Kasumi-1 (cell line): ENCODE measurements at regions not wholly inside any gene's neighbourhood (a gene's known extent, or its start where the extent isn't known, plus 50 kb on each side); places are given as distances from the start of the nearest gene placed in this dataset.
"Not testable (repeated sequence)": the region's sequence is repeated elsewhere in the genome, so short reads cannot be mapped to it uniquely, and the experiment has no call there.

ENCODE experiments used
- DNase-seq, 2 experiments: peaks; one replicate each; lab custom pipeline; 2025; lab: John Stamatoyannopoulos, UW

DNA sequence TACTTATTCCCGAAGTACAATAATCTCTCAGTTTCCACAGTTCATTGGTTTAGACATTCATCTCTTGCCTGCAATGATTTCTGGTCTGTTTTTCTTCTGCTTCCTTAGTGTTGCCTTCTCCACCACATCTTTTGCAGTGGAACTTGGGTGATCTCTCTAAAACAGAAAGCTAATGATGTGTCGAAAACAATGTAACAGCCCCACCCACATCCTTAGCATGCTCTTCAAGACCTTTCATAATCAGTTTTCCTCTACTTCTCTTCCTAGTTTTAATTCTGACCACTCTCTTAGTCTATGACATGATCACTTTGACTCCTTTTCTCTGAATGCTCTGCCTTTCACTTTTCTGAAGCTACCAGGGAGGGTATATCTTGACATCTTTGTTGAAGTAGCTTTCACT is 1007.9 kb upstream of the CITED2 start:
- DNase-seq: no peak

DNA sequence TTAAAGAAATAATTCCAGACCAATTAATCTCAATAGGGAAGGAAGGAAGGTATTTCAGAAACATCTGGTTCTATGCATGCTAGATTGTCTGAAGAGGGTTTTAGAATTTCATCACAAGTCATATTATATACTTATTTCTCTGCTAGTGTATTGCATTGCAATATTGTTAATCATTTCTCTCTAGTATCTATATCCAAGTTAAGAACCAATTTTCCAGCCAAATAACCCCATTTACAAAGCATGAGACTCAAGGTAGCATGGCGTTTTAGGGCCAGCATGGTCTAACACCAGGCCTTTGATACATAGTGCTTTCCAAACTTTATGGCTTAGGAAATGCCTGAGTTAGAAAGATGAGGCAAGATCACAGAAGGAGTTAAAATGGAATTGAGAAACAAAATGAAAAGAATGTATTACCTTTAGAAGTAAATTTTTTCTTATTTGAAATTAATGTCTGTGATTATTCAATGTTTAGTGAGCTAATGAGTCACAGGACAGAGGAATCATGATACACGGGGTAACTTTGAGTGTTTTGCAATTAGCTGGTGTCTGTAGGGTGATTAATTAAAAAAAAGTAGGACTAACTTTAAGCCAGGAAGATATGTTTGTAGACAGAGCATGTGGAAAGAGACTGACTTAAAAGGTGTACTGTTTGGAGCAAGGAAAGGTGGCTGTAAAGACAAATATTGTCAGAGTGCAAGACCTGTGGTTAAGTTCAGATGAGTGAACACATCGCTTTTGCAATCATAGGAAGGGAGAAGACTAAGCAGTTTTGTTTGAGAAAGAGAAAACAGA is 1006.2 kb upstream of the CITED2 start:
- DNase-seq: no peak

DNA sequence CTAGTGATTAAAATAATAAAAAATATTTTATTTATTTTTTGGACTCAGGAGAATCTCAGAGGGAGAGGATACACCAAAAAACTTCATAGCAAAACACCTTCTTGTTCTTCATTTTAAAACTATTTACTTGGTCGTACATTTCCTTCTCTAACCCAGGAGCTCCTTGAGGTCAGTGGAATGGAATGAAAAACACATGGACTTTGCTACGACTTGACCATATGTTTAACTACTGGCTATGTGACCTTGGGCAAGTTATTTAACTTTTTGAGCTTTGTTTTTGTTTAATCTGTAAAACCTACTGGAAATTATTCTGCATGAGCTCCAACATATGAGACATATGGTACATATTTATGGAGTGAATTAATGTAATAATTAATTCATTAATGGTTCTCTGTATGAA is 1005.5 kb upstream of the CITED2 start:
- no peak for DNase-seq

DNA sequence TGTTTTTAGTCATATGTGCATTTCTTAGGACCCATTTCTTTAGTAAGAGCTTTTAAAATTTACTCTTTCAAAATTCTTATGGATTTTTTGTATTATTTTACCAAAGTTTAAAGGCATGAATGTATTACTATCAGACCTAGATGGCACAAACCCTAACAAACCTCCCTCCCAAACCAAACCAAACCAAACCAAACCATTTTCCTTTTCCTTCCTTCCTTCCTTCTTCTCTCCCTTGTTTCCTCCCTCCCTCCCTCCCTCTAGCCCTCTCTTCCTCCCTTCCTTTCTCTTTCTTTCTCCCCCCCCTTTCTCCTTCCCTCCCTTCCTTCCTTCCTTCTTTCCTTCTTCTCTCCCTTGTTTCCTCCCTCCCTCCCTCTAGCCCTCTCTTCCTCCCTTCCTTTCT is 1001.8 kb upstream of the CITED2 start:
- no peak for DNase-seq

DNA sequence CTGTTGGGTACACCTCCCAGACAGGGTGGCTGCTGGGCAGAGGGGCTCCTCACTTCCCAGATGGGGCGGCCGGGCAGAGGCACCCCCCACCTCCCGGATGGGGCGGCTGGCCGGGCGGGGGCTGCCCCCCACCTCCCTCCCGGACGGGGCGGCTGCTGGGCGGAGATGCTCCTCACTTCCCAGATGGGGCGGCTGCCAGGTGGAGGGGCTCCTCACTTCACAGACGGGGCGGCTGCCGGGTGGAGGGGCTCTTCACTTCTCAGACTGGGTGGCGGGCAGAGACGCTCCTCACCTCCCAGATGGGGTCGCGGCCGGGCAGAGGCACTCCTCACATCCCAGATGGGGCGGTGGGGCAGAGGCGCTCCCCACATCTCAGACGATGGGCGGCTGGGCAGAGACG is 999.3 kb upstream of the CITED2 start:
- DNase-seq: not testable (repeated sequence)

DNA sequence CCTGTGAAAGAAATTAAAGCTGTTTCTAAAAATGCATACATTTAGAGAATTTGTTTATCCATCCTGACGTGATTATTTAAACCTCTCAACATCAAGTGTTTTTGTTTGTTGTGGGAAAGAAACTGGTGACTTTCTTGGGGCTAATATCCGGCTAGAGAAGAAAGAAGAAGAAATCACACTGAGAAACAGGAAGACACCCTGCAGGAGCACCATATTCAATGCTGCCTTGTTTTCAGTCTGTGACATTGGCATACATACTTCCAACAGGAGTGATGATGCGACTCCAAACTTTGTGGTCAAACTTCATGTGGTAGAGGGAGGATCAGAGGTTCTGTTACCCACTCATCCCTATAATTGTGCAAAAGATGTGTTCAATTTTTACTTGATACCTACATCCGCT is 997.6 kb upstream of the CITED2 start:
- DNase-seq: no peak

DNA sequence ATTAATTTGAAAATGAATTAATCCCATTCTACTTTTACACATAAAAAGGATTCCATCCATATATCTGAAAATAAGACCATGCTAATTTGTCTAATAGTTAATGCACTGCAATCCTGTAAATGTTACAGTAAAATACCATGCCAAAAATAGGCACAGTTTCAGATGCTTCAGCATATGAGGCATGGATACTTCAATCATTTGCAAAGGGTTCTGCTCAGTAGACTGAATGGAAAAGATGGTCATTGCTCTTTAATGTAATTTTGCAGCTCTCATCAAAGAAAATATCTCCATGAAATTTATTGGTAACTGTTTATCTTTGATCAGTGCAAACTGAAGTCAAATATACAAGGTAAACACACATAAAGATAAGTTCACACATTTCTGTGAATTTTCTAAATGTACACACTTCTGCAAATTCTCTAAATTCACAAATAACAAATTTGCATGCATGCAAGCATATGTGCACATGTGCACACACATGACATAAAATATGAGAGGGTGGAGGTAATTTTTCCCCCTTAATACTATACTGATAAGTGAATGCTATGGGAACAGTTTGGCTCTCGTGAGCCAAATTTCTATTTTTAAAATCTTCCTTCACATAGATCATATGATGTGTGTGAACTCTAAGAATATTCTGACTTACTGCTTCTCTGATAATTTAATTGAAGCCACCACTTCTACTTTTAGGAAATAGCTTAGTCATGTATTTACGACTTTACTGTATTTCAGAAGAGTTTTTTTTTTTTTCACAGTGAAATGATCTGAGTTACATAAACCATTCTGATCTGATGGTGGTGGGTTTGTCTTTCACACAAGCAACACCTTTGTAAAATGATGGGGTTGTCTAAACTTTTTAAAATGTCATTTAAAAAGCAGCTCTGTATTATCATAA is 996.8 kb upstream of the CITED2 start:
- no peak for DNase-seq

DNA sequence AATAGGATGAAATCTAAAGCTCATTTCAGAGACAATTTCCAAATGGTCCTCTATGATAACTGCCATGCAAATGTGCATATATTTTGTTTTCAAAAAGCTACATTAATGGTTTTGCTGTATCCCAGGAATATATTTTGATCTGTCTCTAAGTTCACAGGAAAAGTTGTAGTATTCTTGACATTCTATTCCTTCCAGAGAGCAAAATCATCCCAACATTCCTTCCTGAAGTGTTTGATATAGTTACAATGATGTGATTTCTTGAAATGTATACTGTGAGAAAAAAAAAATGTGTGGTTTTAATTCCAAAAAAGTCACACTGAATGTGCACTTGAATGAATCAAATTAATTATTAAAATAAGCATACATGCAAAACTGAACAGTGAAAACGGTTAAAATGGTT is 996.0 kb upstream of the CITED2 start:
- DNase-seq: no peak

DNA sequence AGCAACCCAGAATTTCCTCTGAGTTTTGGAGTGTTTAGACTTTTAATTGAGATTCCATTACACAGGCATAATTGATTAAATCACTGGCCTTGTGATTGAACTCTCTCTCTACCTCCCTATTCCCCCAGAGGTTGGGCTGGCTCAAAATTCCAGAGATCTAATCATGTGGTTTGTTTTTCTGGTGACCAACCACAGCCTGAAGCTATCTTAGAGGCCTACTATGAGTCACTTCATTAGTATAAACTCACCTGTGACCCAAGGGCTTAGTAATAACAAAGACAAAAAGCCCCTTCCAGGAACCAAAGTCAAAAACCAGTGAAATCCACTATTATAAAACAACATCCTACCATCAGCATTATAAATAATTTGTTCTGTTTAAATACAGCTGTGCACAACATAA is 992.5 kb upstream of the CITED2 start:
- no peak for DNase-seq

DNA sequence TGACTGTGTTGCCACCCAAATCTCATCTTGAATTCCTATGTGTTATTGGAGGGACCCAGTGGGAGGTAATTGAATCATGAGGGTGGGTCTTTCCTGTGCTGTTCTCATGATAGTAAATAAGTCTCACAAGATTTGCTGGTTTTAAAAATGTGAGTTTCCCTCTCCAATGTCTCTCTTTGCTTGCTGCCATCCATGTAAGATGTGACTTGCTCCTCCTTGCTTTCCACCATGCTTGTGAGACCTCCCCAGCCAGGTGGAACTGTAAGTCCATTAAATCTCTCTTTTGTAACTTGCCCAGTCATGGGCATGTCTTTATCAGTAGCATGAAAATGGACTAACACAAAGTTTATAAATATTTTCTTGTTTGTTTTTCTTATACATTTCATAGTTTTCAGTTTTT is 990.5 kb upstream of the CITED2 start:
- DNase-seq: no peak

DNA sequence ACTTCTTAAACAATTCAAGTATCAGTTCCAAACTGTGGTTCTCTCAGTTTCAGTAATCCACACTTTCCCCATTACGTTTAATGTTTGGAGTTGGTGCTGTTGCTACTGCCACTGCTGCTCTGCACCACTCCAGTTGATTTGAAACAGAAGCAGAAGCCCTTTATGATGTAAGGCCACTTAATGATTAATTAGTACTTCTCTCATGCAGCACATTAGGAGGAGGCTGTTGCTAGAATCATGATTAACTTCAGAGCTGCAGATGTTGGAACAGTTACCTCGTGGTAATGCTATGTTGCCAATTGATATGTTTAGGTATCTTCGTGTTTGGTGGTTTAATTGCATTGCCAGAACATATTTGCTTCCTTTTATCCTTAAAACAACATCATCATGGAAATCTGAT is 986.2 kb upstream of the CITED2 start:
- DNase-seq: no peak

DNA sequence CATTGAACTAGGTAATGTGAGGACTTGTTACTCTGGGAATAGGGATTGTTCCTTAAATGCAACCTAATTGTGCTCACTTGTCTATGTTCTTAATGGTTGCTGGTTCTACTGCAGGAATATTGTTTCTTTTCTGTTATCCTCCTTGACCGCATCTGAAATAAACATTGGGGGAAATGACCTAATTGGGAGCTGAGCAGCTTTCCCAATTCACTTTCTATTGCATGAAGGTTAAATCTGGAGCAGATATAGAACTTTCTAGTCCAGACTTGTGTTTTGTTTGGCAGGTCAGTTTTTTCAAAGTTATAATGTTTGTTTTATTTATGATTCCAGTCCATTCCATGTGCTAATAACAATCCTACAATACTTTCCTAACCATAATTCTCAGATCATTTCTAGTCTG is 981.0 kb upstream of the CITED2 start:
- no peak for DNase-seq

DNA sequence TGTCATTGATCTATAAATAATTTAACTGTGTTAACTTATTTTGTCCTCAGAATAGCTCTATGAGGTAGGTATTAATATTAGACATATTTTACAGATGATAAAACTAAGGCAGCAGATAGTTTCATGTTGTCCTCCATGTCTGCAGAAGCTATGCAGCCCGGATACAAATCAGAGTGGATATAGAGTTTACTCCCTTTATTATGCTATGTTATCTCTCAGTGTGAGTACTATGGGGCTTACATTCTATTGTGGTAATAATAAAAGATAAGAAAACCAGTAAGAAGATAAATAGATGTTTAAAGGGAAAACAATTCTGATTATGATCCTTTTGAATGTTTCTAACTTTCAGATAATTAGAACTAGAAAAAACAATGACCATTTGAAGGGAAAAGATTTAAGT is 979.8 kb upstream of the CITED2 start:
- DNase-seq: no peak

DNA sequence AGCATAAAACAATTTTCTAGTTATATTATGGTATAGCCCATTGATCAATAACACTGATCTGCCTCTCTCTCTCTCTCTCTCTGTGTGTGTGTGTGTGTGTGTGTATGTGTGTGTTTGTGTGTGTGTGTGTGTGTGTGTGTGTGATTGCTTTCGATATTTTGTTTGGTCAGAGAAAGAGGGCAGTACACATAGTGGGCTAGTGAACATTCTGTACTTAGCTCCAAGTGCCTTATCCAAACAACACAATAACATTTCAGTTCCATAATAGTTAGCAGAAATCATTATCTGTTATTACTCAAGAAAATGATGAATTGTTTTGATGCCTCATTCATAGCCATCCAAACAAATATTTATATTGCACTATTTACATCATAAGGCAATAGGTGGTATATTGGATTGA is 979.1 kb upstream of the CITED2 start:
- DNase-seq: no peak

DNA sequence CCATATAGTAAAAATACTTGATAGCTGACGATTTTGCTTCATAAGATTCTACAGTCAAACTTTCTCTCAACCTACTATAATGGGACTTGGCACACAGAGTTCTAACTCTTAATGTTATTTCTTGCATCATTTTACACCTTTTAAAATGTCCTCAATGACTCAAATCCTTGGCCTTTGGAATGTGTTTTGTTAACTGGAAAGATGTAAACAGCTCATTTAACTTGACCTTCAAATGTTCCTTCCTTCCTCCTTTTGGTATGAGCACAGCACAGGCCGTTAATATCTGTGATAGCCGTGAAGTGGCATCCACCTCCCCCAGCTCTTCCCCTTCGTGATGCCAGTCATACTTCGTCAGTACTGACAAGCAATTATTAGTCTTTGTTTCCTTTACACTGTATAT is 972.0 kb upstream of the CITED2 start:
- DNase-seq: no peak

DNA sequence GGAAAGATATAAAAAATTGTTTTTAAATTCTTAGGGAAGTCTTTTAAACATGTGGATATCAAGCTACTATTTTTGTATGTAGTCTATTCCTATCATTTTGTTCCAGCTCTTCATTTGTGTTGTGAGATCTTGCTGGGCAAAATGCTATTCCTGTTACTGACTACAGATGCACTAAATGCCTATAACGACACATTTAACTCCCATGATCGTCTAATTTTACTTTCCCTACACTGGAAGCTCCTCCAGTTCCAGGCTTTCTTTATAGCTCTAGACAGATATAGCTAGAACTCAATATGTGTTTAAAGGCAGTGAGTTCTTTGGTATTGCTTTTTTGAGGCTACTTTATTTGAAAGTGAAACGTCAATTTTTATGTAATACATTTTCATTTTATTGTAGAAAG is 971.5 kb upstream of the CITED2 start:
- no peak for DNase-seq

DNA sequence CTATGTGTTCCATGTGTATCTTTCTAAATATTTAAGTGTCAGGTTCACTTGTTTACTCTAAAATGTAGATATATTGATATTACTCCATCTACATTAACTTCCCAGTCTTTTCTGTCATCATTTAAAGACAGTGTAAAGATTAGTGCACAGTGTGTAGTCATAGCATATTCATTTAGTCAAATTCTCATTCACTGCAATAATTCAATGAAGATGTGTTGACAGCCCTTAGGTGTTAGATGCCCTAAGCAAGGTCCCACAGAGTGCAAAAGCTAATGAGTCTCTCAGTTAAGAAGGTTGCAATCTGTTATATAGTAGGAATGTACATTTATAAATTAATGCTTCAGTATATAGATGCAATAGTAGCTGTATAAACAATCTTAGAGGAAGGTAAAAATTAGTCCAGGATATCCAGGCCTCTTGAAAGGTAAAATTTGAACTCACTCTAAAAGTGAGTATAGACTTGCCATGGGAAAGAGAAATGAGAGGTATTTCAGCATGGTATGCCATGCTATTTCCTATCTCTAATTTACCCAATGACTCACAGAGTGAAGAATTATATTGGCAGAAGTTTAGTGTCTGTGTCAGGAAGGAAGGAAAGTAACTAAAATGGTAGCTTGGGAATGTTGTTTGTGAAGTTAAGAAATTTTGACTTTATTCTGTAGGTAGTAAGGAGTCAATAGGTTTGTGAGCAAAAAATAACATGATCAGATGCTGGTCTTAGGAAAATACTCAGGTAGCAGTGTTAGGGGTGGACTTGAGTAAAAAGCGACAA is 969.9 kb upstream of the CITED2 start:
- DNase-seq: no peak

DNA sequence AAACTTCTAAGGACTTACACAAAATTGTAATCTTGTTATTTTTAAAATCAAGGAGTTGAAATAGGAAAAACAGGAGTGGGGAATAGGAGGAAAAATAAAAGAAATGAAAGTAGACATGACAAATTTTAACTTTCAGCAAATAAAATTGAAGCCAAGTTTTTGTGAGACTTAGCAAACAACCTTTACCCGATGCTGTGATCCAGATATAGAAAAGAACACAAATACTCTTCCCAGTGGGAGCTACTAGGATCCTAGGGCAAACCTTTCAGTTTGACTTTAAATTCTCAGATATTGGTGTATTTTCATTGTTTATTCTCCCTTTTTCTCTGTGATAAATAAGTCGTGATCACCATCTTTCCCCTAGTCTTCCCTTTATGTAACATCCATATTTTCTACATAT is 968.7 kb upstream of the CITED2 start:
- DNase-seq: no peak

DNA sequence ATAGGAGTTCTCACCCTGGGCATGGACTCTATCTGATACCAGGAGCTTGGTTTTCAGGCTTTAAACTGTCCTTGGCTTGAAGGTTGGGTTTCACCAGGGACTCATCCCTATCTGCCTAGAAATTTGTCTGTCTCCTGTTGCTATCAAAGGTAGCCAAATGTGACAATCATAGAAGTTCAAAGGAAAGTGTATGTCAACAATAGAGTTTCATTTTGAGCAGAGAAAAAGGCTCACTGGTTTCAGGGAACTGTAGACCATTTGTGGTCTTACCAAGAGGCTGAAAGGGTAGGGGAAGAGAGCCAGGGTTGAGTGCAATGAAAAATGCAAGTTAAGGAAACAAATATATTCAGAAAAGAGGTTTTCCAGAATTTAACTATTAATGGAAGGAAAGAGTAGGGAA is 966.8 kb upstream of the CITED2 start:
- no peak for DNase-seq

DNA sequence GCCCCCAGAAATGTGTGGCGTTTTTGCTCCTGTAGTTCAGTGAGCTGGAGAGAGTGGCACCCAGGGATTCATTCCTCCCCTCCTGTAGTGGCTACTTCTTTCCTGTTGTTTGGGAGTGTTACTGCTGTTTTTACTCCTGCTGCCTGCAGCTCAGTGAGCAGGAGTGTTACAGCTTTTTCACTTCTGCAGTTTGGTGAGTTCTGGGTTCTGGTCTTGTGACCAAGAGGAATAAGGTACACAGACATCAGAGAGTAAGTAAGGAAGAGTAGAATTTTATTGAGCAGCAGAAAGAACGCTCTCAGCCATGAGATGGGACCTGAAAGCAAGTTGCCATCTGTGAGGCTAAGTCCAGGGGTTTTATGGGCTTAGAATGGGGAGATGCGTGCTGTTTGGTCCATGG is 966.3 kb upstream of the CITED2 start:
- no peak for DNase-seq

DNA sequence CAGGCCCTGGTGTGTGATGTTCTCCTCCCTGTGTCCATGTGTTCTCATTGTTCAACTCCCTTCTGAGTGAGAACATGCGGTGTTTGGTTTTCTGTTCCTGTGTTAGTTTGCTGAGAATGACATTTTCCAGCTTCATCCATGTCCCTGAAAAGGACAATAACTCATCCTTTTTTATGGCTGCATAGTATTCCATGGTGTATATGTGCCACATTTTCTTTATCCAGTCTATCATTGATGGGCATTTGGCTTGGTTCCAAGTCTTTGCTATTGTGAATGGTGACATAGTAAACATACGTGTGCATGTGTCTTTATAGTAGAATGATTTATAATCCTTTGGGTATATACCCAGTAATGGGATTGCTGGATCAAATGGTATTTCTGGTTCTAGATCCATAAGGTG is 964.6 kb upstream of the CITED2 start:
- DNase-seq: not testable (repeated sequence)

DNA sequence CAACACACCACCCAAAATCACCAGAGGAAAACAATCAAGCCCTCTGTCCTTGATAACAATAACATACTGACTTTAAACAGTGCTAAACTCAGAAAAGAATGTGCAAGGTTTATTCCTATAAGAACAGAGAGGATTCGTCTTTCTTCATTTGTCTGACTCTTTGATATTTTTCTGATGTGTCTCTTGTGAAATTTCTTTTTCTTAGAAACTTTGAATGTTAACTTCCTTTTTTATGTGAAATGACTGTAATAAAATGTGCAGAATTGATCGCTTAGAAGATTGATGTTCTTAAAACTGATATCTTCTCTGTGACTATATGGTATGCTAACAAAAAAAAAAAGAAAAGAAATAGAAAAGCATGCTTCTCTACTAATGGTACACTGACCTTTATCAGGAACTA is 947.4 kb upstream of the CITED2 start:
- peak; percentile 15 to 20 for DNase-seq
